Activated CD8-positive, alpha-beta memory T cell treated with anti-CD3 and anti-CD28 coated beads for 4 hours (primary cell): ENCODE measurements at regions not wholly inside any gene's neighbourhood (a gene's known extent, or its start where the extent isn't known, plus 50 kb on each side); places are given as distances from the start of the nearest gene placed in this dataset.

Experiments used
- DNase-seq, 2 donors: peaks; one replicate each; pipeline ENCODE4 v3.0.0-alpha.2; 2020; ENCODE audit warnings: low read depth in 2 of 2

- DNase-seq = no peak
These were observed 1415.2 kb upstream of the TENM4 start for GRCh38 chr11:80856066-80856465.

- no peak for DNase-seq
These were observed 1414.6 kb upstream of the TENM4 start for GRCh38 chr11:80855426-80855825.

GRCh38 chr11:80849253-80849652 lies 1408.4 kb upstream of the TENM4 start:
- no peak for DNase-seq

GRCh38 chr11:80846979-80847378 lies 1406.1 kb upstream of the TENM4 start:
- DNase-seq = no peak

GRCh38 chr11:80846442-80846841 lies 1405.6 kb upstream of the TENM4 start:
- DNase-seq = no peak

GRCh38 chr11:80844110-80844819 lies 1403.4 kb upstream of the TENM4 start:
- DNase-seq = no peak

GRCh38 chr11:80843266-80843974 lies 1402.6 kb upstream of the TENM4 start:
- DNase-seq = no peak

GRCh38 chr11:80842246-80842645 lies 1401.4 kb upstream of the TENM4 start:
- no peak for DNase-seq

- DNase-seq = no peak
These were observed 1400.8 kb upstream of the TENM4 start for GRCh38 chr11:80841675-80842074.

GRCh38 chr11:80838153-80838552 lies 1397.3 kb upstream of the TENM4 start:
- DNase-seq = no peak

GRCh38 chr11:80837051-80837450 lies 1396.2 kb upstream of the TENM4 start:
- DNase-seq = no peak

GRCh38 chr11:80831374-80831773 lies 1390.5 kb upstream of the TENM4 start:
- no peak for DNase-seq

- DNase-seq = no peak
These were observed 1387.0 kb upstream of the TENM4 start for GRCh38 chr11:80827781-80828180.

GRCh38 chr11:80826808-80827207 lies 1386.0 kb upstream of the TENM4 start:
- no peak for DNase-seq

GRCh38 chr11:80822308-80822707 lies 1381.5 kb upstream of the TENM4 start:
- no peak for DNase-seq

GRCh38 chr11:80819271-80819670 lies 1378.4 kb upstream of the TENM4 start:
- DNase-seq = no peak

GRCh38 chr11:80816966-80817365 lies 1376.1 kb upstream of the TENM4 start:
- no peak for DNase-seq

GRCh38 chr11:80816454-80816847 lies 1375.6 kb upstream of the TENM4 start:
- DNase-seq = no peak

GRCh38 chr11:80815752-80816453 lies 1375.1 kb upstream of the TENM4 start:
- DNase-seq = no peak

GRCh38 chr11:80814813-80815212 lies 1374.0 kb upstream of the TENM4 start:
- DNase-seq = no peak

GRCh38 chr11:80810695-80811094 lies 1369.9 kb upstream of the TENM4 start:
- DNase-seq = no peak

GRCh38 chr11:80798174-80798573 lies 1357.3 kb upstream of the TENM4 start:
- no peak for DNase-seq

GRCh38 chr11:80783561-80783960 lies 1342.7 kb upstream of the TENM4 start:
- DNase-seq = no peak
